Activated T-helper 2 cell treated with anti-CD3 and anti-CD28 coated beads, Interferon-gamma antibody, Interleukin-2, Interleukin-4, amounts not matched to agents 10 μg/mL and 5 μg/mL and 100 μg/mL, durations not matched to agents 14 hours and 24 hours and 36 hours (primary cell): ENCODE measurements at regions not wholly inside any gene's neighbourhood (a gene's known extent, or its start where the extent isn't known, plus 50 kb on each side); places are given as distances from the start of the nearest gene placed in this dataset.

Experiments used
- DNase-seq: peaks from one replicate; pipeline ENCODE4 v3.0.0; 2021; ENCODE audit warnings: low spot score
- H3K27ac Mint-ChIP-seq: one replicate; pipeline ENCODE4 v1.8.0; 2021; ENCODE audit warnings: mixed read lengths
- H3K27me3 Mint-ChIP-seq: one replicate; pipeline ENCODE4 v1.8.0; 2021; ENCODE audit warnings: low read depth, mixed read lengths
- H3K36me3 Mint-ChIP-seq: one replicate; pipeline ENCODE4 v1.8.0; 2021; ENCODE audit warnings: low read depth, mixed read lengths
- H3K4me1 Mint-ChIP-seq: one replicate; pipeline ENCODE4 v1.8.0; 2021; ENCODE audit warnings: low read depth, mixed read lengths
- H3K4me3 Mint-ChIP-seq: one replicate; pipeline ENCODE4 v1.8.0; 2021; ENCODE audit warnings: low read depth, mild to moderate bottlenecking, moderate library complexity, mixed read lengths
- H3K9me3 Mint-ChIP-seq: one replicate; pipeline ENCODE4 v1.8.0; 2021; ENCODE audit warnings: mixed read lengths
- intact Hi-C: fragments of 100-400 bp; cut with micrococcal nuclease; formaldehyde crosslinking; loops from one replicate; pipeline ENCODE4 v1.15.1; 2023

DNA sequence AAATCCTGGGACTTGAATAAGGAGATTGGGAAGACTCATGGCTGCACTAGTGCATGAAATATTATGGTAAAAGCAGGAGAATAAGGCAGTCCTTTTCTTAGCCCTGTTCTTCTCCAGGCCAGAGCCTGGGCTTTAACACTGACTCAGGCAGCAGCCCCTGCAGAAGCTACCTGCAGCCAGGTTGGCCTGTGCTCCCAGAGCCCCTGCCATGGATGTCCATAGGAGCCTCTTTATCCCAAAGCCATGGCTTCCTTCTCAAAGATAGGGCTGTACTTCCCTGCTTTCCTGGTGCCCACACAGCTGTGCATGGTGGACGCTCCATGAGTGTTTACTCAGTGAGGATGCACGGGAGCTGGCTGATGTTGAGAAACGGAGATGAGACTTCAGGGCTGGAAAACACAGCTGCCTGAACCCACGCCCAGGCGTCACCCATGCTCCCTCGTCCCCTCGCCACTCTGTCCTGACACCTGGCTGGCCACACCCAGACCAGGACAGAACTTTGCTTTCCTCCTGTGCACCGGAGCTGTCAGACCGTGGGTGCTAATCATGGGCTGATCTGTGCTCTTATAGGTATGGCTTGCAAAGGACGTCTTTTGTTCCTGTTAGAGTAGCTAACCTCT is 135.5 kb downstream of the GLI2 start:
- intact Hi-C loops, result no loop called here
- H3K27me3 Mint-ChIP-seq, result peaks cover 28% of the 10 kb centered on the region
- no peak overlapping the region for H3K27ac Mint-ChIP-seq
- H3K4me1 Mint-ChIP-seq, result no peaks in the 10 kb centered on the region
- H3K9me3 Mint-ChIP-seq, result no peaks in the 10 kb centered on the region
- no peaks in the 10 kb centered on the region for H3K36me3 Mint-ChIP-seq
- no peak for DNase-seq
- H3K4me3 Mint-ChIP-seq, result no peak overlapping the region

DNA sequence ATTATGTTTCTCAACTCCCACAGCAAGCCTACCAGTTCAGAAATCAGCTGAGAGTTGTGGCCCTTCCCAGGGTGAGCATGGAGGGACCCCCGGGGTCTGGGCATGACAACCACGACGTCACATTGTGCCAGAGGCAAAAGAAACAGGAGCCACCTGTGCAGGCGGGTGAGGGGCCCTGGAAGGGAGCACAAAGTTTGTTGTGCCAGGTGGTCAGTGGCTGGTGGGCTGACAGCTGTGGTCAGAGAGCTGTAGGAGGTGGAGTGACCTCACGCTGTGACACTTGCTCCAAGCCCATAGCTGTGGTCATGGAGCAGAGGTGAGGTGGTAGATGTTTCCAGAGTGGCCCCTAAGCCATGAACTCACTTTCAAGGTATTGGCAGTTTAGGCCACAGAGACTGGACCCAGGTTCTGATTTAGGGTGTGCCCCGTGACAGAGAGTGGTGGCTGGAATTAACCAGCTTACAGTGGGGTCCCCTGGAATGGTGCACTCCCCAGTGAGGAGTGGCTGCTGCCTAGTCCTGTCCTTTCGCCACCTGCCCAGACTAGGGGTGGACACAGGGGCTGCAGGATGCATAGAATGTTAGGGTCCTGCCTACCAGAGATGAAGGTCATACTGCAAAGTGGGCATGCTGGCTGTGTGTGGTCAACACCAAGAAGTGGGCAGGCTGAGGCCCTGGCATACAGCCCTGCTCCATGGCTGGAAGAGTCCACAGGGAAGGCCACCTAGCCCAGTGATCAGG is 136.4 kb downstream of the GLI2 start:
- no peaks in the 10 kb centered on the region for H3K4me1 Mint-ChIP-seq

DNA sequence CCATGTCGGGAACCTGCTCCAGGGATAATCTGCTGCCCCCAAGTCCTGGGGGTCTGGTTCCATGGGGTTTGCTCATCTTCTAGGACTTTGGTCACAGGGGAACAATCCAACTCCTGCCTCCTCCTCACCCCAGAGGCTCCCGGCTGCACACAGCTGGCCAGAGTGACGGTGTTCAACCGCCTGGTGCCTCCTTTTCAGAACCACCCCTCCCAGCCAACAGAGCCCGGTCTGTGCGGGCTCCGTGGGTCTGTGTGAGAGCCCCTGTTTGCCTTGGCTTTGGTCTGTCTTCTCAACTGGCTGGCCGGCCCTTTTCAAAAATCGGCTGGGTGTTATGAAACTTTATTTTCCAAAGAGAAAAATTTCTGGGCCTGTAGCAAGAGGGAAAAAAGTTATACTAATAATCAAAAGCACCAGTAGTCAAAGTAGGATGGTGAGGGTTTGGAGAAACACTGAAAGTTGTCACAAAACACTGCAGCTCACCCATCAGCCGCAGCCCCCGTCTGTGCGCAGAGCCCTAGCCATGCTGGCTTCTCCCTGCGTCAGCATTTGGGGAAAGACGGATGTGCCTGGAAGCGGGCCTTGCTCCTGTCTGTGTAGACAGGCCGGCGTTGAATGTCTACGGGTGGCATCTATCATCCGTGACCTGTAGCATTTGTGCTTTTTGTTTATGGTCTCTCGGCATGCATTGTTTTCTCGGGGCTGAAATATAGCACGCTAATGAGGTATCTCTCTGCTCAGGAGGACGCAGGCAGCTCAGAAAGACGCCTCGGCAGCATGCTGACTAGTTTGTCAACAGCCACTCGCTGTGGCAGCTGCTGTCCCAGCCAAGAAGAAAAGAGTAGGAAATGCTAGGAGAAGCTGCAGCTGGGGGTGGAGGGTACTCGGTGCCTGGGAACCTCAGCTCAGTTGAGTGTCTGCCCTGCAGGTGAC is 138.6 kb downstream of the GLI2 start:
- intact Hi-C loops, result no loop called here
- Mint-ChIP-seq H3K27ac (no peak overlapping the region), H3K27me3 (peaks cover 3% of the 10 kb centered on the region), H3K36me3 (no peaks in the 10 kb centered on the region), H3K9me3 (no peaks in the 10 kb centered on the region), H3K4me1 (no peaks in the 10 kb centered on the region), H3K4me3 (no peak overlapping the region)
- DNase-seq, result no peak

More for the DNA sequence above, 136.4 kb downstream of the GLI2 start:
- intact Hi-C loops, result no loop called here
- Mint-ChIP-seq H3K27me3 (peaks cover 23% of the 10 kb centered on the region), H3K27ac (no peak overlapping the region), H3K36me3 (no peaks in the 10 kb centered on the region), H3K9me3 (no peaks in the 10 kb centered on the region), H3K4me3 (no peak overlapping the region)
- DNase-seq, result no peak

DNA sequence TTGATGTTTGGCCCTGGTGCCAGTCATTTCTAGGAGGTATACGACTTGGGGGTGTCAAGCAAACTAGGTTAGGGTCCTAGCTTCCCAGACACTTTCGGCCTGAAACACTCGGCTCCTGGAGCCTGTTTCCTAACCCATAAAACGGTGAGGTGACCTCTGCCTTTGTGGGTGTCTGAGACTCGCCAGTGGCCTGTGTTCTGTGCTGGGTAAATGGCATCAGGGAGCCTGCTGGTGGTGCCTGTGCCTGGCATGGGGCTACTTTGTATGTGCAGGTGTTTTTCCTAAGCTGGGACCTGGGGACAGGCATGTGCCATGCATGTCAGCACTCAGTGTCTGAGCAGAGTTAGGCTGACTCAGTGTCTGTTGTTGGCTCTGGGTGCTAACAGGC is 139.2 kb downstream of the GLI2 start:
- Mint-ChIP-seq H3K9me3 (no peaks in the 10 kb centered on the region), H3K27ac (no peak overlapping the region), H3K27me3 (no peaks in the 10 kb centered on the region), H3K4me3 (no peak overlapping the region), H3K4me1 (no peaks in the 10 kb centered on the region), H3K36me3 (no peaks in the 10 kb centered on the region)
- no peak for DNase-seq
- intact Hi-C loops, result no loop called here

DNA sequence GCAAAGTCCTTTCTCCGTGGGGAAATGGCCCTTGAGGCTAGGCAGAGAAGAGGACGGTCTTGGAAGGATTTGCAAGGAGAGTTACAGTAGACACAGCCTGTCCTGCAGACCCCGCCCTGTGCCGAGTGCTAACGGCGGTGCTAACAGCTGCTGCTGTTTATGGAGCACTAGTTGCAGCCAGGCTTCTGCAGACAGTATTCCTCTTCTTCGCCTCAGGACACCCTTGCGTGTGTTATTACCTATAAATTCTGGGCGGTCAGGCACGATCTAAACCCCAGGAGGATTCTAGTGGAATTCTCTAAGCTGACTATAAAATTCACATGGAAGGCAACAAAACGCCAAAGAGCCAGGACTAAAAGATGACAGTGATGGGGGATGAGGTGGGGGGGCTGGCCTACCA is 139.8 kb downstream of the GLI2 start:
- no peak for DNase-seq
- no peaks in the 10 kb centered on the region for H3K27me3 Mint-ChIP-seq
- no peaks in the 10 kb centered on the region for H3K4me1 Mint-ChIP-seq
- H3K36me3 Mint-ChIP-seq, result no peaks in the 10 kb centered on the region
- no peak overlapping the region for H3K27ac Mint-ChIP-seq
- intact Hi-C loops, result no loop called here
- H3K4me3 Mint-ChIP-seq, result no peak overlapping the region
- no peaks in the 10 kb centered on the region for H3K9me3 Mint-ChIP-seq

DNA sequence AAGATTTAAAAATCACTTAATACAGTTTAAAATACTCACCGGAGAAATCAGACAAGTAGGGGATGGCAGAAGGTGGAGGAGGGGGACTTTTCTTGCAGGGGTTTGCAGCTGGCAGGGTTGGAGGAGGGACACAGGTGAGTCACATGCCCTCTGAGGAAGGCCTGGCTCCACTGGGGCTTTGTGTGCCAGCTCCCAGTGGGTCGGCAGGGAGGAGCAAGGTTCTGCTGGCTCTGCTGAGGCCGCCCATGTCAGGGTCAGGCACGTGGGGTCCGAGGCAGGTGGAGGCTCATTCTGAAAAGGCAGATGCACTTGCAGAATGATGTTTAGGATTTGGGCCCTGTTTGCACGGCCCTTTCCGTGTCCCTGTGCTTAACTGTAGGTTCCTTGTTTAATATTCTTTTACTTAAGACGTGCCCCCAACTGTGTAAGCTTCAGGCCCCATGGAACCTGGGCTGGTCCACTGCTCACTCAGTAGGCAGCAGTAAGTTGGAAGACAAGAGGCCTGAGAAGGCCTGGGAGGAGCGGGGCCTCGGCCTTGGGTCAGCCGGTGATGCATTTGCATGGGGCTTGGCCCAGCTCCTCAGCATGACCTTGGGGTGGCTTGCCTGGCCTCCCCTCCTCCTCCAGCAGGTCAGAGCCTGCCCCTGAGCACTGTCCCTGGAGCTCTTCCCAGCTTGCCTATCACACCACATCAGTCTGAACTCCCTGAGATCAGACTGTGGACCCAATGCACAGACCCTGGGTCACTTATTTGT is 141.0 kb downstream of the GLI2 start:
- Mint-ChIP-seq H3K4me1 (no peaks in the 10 kb centered on the region), H3K4me3 (no peak overlapping the region), H3K27ac (no peak overlapping the region), H3K27me3 (no peaks in the 10 kb centered on the region), H3K36me3 (no peaks in the 10 kb centered on the region), H3K9me3 (no peaks in the 10 kb centered on the region)
- intact Hi-C loops, result no loop called here
- DNase-seq, result no peak

DNA sequence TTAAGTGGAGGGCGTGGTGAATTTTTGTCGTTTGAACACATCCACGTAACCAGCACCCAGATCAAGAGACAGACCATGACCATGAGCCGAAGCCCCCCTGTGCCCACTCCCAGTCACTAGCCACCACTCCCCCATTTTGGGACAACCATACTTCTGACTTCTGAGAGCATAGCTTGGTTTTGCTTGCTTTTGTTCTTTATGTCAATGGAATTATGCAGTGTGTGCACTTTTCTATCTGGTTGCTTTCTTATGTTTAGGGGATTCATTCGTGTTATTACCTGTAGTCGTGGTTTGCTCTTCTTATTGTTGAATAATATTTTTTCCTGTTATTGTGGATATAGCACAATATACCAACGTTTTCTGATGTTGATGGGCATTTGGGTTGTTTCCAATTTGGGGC is 141.7 kb downstream of the GLI2 start:
- no peaks in the 10 kb centered on the region for H3K4me1 Mint-ChIP-seq
- H3K27ac Mint-ChIP-seq, result no peak overlapping the region
- intact Hi-C loops, result no loop called here
- DNase-seq, result no peak
- H3K27me3 Mint-ChIP-seq, result no peaks in the 10 kb centered on the region
- H3K9me3 Mint-ChIP-seq, result no peaks in the 10 kb centered on the region
- no peaks in the 10 kb centered on the region for H3K36me3 Mint-ChIP-seq
- H3K4me3 Mint-ChIP-seq, result no peak overlapping the region

DNA sequence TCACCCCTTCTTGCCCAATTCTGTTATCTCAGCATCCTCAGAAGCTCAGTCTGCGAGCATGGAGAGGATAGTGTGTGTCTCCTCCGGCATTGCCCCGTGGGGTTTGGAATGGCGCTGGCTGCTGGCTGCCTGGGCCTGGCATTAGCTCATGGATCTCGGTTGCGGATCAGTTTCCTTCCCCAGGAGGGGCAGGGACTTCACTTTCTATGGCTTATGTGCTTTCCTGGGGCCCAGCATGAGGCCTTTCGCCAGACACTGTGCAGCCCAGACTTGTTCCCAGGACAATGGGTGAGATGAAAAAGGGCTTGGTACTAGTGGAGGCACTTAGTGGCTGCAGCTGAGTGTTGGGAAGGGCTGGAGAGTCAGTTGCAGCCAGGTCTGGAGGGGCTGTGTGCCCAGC is 143.3 kb downstream of the GLI2 start:
- intact Hi-C loops, result no loop called here
- Mint-ChIP-seq H3K4me3 (no peak overlapping the region), H3K27ac (no peak overlapping the region), H3K4me1 (no peaks in the 10 kb centered on the region), H3K36me3 (no peaks in the 10 kb centered on the region), H3K27me3 (no peaks in the 10 kb centered on the region), H3K9me3 (no peaks in the 10 kb centered on the region)
- DNase-seq, result no peak

DNA sequence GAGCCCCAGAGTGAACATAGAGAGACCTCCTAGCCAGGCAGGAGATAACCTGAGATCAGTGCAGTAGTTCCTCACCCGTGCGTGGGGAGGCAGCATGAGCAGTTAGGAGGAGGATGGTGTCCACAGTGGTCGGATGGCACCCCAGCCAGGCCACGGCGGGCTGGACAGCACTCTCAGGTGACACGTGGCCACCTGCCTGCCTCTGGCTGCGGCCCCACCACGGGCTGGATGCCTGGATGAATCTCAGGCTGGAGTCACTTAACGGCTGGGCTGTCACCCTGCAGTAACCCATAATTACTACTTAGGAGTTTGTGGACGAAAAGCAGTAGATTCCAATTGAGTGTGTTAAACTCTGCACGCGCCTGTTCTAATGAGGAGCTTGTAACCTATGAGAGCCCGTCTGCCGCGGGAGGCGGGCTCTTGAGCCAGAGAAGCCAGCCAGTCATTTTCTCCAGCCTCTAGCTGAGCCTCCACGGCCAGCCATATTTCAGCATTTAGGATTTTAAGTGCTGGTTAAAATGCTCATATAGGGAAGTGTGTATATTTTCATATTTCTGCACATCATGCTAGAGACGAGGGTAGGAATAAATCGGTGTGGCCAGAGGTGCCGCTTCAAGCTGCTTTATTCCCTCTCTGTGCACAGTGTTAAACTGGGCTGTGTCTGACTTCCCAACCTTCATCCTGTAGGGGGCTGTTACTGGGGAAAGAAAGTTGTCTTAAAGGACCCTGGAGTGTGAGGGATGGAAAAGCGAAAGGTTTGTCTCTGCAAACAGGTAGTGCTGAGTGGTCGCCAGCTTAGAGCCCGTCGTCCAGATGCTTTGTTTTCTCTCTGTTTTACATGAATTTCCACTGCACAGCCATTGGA is 144.0 kb downstream of the GLI2 start:
- Mint-ChIP-seq H3K4me1 (no peaks in the 10 kb centered on the region), H3K4me3 (no peak overlapping the region), H3K9me3 (no peaks in the 10 kb centered on the region), H3K27ac (no peak overlapping the region), H3K36me3 (no peaks in the 10 kb centered on the region), H3K27me3 (no peaks in the 10 kb centered on the region)
- DNase-seq, result no peak
- intact Hi-C loops, result no loop called here

DNA sequence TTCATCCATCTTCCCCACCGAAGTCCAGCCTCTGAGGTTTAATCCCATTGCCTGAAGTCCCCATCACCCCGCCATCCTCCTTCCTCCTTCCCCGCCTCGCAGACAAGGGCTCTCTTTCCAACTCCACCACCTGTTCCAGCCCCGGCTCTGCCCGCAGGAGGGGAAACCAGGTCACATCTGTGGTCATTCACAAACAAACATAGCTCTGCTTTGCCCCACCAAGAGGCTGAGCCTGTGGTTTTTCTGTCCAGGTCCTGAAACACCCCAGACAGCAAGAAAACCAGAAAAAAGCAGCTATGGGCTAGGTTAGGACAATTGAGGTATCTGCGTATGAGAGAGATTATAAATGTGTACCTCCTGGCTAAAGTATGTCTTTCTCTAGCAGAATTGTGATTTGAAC is 144.7 kb downstream of the GLI2 start:
- no peaks in the 10 kb centered on the region for H3K27me3 Mint-ChIP-seq
- no peak overlapping the region for H3K4me3 Mint-ChIP-seq
- no peaks in the 10 kb centered on the region for H3K4me1 Mint-ChIP-seq
- H3K27ac Mint-ChIP-seq, result no peak overlapping the region
- DNase-seq, result no peak
- intact Hi-C loops, result no loop called here
- no peaks in the 10 kb centered on the region for H3K36me3 Mint-ChIP-seq
- H3K9me3 Mint-ChIP-seq, result no peaks in the 10 kb centered on the region

DNA sequence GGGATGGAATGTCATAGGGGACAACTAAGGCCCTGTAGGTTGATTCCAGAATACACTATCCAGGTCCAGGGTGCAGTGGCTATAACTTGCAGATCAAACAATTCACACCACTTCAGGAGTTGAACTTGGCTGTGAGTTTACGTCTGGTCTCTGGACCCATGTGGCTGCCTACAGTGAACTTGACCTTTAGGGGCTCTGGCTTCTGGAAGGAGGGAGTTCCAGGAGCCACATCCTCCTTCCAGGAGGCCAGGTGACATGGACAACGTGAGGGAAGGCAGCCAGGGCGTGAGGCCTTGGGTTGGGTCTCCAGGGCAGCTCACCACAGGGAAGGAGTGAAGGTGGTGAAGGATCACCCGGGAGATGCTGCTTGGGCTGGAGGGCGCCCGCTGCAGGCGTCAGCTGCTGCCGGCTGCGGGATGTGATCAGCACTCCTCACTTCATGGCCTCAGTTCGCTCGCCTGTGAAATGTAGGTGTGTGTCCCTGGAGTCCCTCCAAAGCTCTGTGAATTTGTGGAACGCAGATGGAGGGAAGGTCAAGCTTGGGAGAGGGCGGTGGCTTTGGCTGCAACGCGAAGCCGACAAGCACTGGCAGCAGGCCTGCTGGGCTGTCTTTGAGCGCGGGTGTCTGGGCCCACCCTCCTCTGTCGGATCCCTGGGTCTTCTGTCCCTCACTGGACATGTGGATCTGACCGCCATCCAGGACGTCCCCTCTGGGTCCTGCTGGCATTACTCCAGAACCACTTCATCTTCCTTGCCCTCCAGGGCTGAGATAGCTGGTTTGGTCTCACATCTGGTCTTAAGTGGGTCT is 146.5 kb downstream of the GLI2 start:
- Mint-ChIP-seq H3K9me3 (no peaks in the 10 kb centered on the region), H3K4me3 (no peak overlapping the region), H3K27ac (no peak overlapping the region), H3K36me3 (no peaks in the 10 kb centered on the region), H3K4me1 (no peaks in the 10 kb centered on the region), H3K27me3 (no peaks in the 10 kb centered on the region)
- DNase-seq, result no peak
- intact Hi-C loops, result no loop called here
